GM18507 (cell line): ENCODE measurements at regions not wholly inside any gene's neighbourhood (a gene's known extent, or its start where the extent isn't known, plus 50 kb on each side); places are given as distances from the start of the nearest gene placed in this dataset.
"Not testable (repeated sequence)": the region's sequence is repeated elsewhere in the genome, so short reads cannot be mapped to it uniquely, and the experiment has no call there.

Source experiments
- DNase-seq: peaks from one replicate; pipeline ENCODE4 v3.0.0; 2011; ENCODE audit warnings: low read depth; ENCODE audit not compliant: insufficient read length; ENCODE audit errors: extremely low spot score
- FAIRE-seq: peaks from 2 replicates; lab custom pipeline; 2011; peaks lifted over from hg19 to GRCh38; lab: Jason Lieb, UNC

DNA sequence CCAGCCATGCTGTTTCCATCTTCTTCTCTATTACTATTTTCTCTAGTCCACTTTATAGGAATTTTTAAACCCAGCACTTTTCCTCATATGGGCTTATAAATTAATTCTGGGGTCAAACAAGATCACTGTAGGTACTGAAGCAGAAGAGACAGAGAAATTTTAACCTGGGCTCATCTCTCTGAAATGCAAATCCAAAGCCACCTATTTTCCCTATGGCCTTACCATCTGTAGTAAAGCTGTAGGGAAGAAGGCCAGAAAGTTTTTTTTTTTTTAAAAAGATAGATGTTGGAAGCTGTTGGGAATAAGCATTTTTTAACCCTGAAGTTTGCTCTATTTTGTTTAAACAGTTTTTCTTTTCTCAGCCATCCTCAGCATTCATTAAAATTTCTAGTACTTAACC lies 367.4 kb downstream of the CD109 start:
- FAIRE-seq (no peak), DNase-seq (no peak)

DNA sequence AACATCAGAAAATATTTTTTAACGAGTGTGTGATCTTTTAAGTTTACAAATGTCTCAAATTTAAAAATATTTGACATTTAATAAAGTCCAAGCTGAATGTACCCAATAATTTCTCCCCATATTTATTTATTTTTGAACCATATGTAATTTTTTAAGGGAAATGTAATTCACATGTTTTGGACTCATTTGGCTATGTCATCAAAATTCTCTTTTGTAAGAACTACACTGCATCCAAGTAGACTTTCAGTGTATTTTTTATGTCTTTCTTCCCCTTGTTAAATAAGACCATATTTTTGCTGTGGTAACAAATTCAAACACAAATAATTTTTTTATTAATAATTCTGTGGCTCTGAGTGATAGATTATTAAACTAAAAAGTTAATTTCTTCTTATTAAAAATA lies 365.2 kb downstream of the CD109 start:
- DNase-seq (no peak), FAIRE-seq (no peak)

DNA sequence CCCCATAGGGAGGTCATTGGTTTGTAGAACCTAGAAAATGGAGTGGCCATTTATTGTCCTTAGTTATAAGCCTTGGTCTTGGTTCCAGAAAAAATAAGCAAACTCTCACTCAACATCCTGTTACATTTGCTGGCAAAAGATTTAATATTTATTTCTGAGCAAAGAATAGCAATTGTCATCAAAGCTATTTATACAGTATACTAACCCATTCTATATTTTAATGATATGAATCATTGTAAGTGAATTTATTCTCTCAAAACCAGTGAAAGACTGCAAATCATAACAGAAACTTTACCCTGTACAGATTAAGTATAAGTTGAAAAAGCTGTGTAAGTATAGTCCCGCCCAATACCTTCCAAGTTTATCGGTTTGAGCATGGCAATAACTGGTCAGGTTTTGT lies 364.4 kb downstream of the CD109 start:
- no peak for DNase-seq
- FAIRE-seq, result no peak

DNA sequence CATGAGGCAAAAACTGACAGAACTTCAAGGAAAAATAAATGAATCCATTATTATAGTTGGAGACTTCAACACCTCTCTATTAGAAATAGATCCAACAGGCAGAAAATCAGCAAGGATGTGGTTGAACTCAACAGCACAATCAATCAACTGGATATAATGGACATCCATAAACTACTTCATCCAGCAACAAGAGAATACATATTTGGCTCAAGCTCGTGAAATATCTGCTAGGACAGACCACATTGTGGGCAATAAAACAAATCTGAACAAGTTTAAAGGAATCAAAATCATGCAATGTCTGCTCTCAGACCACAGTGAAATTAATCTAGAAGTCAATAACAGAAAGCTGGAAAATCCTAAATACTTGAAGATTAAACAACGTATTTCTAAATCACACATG lies 362.6 kb downstream of the CD109 start:
- no peak for DNase-seq
- FAIRE-seq, result no peak

DNA sequence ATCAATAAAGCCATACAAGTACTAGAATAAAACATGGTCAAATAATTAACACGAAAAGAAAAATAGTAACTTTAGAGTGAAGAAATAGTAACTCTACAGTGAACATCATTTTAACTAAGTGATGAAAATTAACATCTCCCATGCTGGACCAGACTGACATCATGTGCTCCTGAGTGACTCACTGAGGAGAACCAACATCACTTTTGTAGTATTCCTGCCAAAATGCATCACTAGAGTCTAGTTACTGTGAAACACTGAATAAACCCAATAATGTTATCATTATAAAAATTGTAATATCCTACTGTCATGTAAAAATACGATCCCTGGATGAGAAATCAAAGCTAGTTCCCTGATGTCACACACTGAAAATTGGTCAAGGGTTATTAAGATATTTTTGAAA lies 361.3 kb downstream of the CD109 start:
- FAIRE-seq (no peak), DNase-seq (no peak)

DNA sequence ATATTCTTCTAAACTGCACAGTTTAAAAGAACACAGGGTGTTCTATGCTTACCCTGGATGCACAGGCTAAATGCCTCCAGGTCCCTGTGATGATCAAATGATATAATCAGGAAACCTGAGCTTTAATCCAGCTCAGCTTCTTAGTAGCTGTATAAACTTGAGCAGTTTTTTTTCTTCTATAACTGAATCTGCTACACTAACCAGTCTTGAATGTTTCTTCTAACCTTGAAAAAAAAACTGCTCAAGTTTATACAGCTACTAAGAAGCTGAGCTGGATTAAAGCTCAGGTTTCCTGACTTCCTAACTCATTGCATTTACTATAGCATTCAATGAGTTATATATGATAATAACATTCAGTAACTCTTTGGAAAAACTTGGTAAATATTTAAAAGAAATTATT lies 358.2 kb downstream of the CD109 start:
- FAIRE-seq (no peak), DNase-seq (no peak)

DNA sequence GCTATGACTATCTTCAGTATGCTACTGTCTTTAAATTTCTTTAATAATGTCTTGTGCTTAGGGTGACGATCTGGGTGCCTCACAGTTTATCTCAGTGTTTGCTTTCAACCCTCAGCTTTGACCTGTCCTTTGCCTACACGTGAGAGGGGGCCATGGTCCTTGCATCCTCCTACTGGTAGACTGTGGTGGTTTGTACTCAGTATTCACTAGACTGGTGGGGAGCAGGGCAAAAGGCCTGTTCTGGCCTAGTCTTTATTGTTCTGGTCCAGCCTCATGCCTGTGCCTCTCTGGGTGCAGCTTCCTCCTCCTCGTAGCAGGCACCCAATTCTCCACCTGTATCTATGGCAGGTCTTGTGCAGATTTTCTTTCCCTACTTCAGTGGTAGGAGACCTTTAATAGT lies 354.9 kb downstream of the CD109 start:
- DNase-seq (no peak), FAIRE-seq (no peak)

DNA sequence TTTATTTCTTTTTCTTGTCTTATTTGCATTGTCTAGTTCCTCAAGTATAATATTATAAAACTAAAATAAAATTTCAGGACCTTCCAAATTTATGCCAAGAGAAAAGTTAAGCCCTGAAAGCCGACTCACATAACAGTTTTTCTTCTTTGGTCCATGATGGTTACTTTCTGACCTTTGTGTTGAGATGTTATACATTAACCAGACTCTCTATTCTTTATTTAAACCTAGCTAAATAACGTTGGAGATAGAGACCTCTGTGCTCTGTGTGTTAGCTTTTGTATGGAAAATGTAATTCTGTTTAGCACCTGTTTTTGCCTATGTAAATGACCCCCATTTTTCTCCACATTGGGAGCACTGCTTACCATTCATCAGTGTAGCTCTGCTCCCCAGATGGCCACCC lies 352.4 kb downstream of the CD109 start:
- no peak for FAIRE-seq

DNA sequence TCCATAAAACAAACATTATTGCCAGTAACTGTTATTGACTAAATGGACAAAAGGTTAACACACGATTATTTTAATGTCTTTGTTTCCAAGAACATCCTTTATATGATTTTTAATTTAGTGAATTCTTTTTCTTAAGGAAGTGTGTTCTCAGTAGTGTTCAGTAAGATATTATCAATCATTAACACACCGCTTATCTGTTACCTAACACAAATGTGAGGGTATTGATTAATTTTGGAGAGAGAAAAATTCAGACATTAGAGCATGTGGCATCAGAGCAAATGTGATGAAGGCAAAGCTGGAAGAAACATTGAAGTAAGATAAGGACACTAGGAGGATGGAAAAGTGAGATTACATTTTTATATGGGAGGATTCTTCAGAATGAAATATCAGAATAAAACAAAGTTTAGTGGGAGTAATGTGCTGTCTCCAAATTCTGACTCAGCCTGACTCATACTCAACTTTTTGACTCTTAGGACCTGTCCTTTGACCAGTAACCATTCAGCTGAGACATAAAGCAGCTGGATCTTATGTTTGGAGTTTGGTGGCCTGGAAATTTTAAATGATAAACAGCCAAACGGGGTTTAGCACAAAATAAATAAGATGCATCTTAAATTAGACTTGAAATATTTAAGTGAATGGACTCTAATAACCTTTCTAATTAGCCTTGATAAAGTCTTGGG lies 348.6 kb downstream of the CD109 start:
- no peak for FAIRE-seq
- no peak for DNase-seq

More for the DNA sequence above, 352.4 kb downstream of the CD109 start:
- DNase-seq, result no peak

DNA sequence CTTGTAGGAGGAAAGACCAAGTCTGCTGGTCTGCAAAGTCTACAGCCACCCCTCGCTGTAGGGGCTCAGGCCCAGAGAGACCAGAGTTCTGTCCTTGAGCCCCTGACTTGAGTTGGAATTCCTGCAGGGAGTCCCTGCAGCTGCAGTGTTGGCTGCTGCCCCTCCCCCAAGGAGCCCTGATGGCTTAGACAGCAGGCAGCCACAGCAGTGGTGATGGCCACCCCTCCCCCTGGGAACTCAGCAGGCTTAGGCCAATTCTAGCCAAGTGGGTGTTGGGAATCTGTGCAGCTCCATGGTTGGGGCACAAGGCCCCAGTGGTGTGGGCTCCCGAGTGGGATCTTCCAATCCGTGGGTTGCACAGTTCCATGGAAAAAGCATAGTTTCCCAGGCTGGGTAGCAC lies 345.4 kb downstream of the CD109 start:
- FAIRE-seq (no peak), DNase-seq (no peak)

DNA sequence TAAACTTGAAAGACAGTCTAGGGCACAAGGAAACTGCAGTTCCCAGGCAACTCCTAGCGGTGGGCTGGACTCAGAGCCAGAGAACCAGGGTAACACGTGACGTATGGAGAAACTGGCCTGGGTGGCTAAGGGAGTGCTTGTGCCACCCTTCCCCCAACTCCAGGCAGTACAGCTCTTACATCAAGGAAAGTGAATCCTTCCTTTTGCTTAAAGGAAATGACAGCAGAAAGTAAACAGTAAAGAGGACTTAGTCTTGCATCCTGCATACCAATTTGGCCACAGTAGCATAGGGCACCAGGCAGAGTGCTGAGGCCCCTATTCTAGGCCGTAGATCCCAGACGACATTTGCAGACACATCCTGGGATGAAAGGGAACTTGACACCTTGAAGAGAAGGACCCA lies 322.8 kb downstream of the CD109 start:
- DNase-seq (no peak), FAIRE-seq (no peak)

DNA sequence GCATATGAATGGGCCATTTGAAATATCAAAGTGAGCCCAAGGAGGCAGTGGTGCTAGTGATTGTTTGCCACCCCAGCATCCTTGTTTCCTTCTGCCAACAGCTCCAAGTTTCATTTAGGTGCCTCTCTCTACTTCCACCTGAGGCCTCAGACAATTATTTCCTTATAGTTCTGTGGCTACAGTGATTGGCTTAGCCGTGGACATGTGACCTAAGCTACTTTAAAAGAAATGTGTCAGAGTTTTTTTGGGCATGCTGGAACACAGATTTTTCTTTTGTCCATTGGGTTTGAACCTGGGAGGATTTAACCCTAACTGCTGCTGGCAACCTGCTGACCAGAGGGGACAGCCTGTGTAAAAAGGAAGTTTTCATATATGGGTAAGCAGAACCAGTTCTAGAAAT lies 319.4 kb downstream of the CD109 start:
- FAIRE-seq (no peak), DNase-seq (no peak)

DNA sequence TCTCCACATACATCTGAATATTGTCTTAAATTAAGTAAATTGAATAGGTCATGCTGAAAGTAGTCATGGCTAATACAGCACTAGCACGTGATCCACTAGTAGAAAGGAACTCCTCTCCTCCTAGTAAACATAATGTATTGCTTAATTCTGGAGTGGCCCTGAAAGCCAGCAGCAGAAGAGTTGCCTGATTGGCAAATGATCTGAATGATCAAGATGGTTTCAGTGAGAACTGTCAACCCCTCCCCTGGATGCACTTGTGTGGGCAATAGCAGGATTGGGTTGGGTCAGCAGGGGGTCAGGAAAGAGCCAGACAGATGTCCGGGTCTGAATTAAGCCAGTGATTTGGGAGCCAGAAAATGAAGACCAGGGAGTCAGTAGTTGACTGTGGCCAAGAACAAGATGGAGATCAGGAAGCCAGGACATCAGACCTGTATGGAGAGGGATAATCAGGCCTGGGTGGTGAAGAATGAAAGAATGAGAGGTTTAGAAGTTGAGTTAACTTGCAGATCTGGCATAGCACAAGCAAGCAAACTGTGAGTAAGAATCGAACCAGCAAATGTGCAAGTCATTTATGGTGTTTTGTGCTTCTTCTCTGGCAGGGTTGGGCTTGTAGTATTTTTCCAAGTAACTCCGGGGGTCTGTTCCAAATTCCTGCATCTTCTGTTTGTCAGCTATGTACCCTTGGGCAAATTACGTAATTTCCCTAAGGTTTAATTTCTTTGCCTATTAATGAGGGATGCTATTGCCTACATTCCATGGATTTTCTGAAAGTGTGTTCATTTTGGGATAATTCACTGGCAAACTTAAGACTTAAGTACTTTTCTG lies 304.9 kb downstream of the CD109 start:
- FAIRE-seq, result no peak
- no peak for DNase-seq

DNA sequence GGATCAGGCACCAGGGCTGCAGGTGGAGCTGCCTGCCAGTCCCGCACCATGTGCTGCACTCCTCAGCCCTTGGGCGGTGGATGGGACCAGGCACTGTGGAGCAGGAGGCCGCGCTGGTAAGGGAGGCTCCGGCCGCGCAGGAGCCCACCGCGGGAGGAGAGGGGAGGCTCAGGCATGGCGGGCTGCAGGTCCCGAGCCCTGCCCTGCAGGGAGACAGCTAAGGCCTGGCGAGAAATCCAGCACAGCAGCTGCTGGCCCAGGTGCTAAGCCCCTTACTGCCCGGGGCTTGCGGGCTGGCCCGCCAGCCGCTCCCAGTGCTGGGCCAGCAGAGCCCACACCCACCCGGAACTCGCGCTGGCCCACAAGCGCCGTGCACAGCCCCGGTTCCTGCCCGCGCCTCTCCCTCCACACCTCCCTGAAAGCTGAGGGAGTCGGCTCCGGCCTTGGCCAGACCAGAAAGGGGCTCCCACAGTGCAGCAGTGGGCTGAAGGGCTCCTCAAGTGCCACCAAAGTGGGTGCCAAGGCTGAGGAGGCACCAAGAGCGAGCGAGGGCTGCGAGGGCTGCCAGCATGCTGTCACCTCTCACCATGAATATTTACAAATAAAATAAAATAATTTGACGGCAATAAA lies 294.7 kb downstream of the CD109 start:
- DNase-seq, FAIRE-seq: not testable (repeated sequence)

DNA sequence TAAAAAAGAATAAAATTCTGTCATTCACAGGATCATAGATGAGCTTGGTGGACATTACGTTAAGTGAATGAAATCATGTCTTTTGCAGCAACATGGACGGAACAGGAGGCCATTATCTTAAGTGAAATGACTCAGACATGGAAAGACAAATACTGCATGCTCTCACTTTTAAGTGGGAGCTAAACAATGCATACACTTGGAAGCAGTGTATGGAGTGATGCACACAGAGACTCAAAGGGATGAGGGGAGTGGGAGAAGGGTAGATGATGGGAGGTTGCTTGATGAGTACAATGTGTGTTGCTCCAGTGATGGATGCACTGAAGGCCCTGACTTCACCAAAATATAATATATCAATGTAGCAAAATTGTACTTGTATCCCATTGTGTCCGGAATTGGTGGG lies 293.4 kb downstream of the CD109 start:
- FAIRE-seq, result no peak

DNA sequence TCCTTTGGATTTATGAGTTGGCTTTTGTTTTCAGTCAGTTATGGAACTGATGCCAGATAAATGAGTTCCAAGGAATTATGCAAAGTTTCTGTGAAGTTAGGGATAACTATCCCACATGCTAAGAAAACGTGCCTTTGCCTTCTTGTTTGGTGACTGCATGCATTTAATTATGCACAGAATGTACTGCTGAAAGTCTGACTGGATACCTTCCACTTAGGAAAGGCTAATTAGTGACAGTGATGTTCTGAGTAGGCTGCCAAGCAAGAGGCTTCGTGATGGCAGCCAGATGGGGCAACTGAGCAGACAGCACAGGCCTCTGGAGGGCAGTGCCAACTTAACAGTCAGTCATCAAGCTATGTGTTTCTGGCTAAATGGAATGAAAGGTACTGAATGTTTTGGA lies 289.9 kb downstream of the CD109 start:
- DNase-seq, result no peak
- no peak for FAIRE-seq

More for the DNA sequence above, 293.4 kb downstream of the CD109 start:
- DNase-seq, result no peak

DNA sequence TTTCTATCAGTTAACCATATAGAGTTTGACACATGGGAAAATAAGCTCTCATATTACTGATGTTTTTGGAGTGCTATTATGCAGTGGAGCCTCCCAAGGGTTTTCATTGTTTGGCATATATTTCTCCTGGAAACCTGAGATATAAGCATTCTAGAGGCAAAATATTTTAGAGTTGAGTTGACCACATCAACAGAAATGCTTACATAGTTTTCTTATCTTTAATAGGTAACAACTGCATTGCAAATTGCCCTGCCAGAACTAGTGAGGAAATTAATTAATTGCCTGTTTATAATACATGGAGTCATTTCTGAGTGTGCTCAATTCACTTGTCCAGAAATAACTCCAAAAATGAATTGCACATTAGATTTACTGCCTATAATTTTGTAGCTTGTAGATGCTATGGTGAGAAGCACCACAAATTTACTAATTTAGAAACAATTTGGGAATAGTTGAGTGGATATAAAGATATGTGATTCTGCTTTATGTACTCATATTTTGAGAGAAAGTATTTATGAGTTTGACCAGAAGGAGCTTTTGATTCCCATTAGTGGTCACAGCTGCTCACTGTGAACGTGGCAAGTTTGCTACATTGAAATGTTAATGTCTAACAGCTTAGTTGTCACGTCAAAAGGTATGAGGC lies 288.7 kb downstream of the CD109 start:
- DNase-seq (no peak), FAIRE-seq (no peak)

DNA sequence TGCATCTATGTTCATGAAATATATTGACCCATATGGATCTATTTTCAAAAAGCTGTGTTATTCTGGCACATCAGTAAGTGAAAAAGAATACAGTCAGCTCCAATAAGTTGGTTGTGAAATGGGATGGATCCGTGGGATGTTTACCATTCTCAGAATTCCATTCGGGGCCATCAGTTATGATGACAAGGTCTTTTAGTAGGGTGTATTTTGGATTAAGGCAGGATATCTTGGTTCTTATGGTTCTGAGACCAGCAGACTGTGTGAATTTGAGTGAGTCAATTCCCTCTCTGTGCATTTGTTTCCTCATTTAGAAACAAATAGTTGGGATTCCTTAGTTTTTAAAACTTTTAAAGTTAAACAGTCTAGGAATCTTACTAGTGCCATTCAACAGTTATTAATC lies 287.4 kb downstream of the CD109 start:
- DNase-seq (no peak), FAIRE-seq (no peak)

DNA sequence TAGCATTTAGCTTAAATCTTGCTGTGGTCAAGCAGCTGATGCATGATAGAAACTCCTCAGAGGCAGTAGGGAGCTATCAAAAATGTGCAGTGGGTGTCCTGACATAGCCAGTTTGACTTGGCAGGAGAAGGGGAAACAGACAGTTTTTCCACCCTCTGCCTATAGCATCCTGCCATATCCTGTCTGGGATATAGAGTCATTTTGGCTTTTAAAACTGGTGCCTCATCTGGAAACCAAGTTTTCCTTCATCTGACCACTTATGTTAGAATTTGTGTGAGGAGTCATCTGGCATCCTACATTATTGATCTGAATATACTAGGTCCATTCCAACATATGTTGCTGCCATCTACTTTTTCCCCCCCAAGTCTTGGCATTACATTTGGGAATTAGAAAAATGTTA lies 284.1 kb downstream of the CD109 start:
- FAIRE-seq (no peak), DNase-seq (no peak)

DNA sequence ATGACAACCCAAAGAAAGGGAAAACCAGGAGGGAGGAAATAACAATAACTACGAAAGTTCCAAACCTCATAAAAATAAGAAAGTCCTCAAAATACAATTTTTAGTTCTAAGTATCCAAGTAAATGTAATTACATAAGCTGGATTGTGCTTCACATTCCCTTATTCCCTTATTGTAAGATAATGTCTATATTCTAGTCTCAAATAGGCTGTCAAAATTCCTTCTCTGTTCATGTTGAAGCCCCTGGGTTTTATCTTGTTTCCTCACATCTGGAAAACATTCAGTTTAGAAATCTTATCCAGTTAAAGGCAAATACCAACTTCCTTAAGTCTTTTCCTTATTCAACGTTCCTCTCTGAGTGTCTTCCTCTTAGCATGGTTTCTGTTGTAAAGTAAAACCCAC lies 282.3 kb downstream of the CD109 start:
- DNase-seq (no peak), FAIRE-seq (no peak)
